Lower lobe of right lung (tissue), 2 donors: ENCODE measurements at regions not wholly inside any gene's neighbourhood (a gene's known extent, or its start where the extent isn't known, plus 50 kb on each side); places are given as distances from the start of the nearest gene placed in this dataset.

Experiments
- ATAC-seq, 2 donors: fragments of 200-7000 bp; cut with Tn5 transposase; one replicate each; pipeline ENCODE4 v1.9.1; 2020 to 2022; ENCODE audit warnings: mild to moderate bottlenecking in 2 of 2, moderate library complexity in 2 of 2
- DNase-seq: peaks from one replicate; pipeline ENCODE4 v3.0.0-alpha.2; 2020
- H3K27ac ChIP-seq: fragments of 200-600 bp; one replicate; pipeline ENCODE4 v1.8.0; 2022
- H3K27me3 ChIP-seq: fragments of 200-600 bp; one replicate; pipeline ENCODE4 v1.8.0; 2022; ENCODE audit warnings: low read depth
- H3K36me3 ChIP-seq: fragments of 200-600 bp; one replicate; pipeline ENCODE4 v1.8.0; 2022; ENCODE audit warnings: mild to moderate bottlenecking
- H3K4me1 ChIP-seq: fragments of 200-600 bp; one replicate; pipeline ENCODE4 v1.8.0; 2022
- H3K4me3 ChIP-seq: fragments of 200-600 bp; one replicate; pipeline ENCODE4 v1.8.0; 2022; ENCODE audit warnings: mild to moderate bottlenecking
- H3K9me3 ChIP-seq: fragments of 200-600 bp; one replicate; pipeline ENCODE4 v1.8.0; 2022
- CTCF ChIP-seq: fragments of 200-600 bp; IDR thresholded peaks from one replicate; pipeline ENCODE4 v1.8.0; 2022; ENCODE audit warnings: antibody characterized with exemption, mild to moderate bottlenecking
- intact Hi-C: fragments of 100-400 bp; cut with DNase I; formaldehyde crosslinking; loops from one replicate; pipeline ENCODE4 v1.11.0; 2022
- donor health status: DM: no; HTN: yes; CAD: no; lungs with severe emphysema.

- DNase-seq (no peak), ATAC-seq (no peak)
- TF ChIP-seq CTCF = no peak
- intact Hi-C loops = no loop called here
- Histone ChIP-seq H3K27me3 (no peaks in the 10 kb centered on the region), H3K27ac (no peak overlapping the region), H3K4me1 (no peaks in the 10 kb centered on the region), H3K36me3 (no peaks in the 10 kb centered on the region), H3K9me3 (no peaks in the 10 kb centered on the region), H3K4me3 (no peak overlapping the region)
Measured at GRCh38 chr1:169024255-169024654, 82.2 kb upstream of the ATP1B1 start.

- no peaks in the 10 kb centered on the region for H3K36me3 ChIP-seq
- H3K27ac ChIP-seq = no peak overlapping the region
- DNase-seq (no peak), ATAC-seq (no peak)
- intact Hi-C loops = no loop called here
- no peak overlapping the region for H3K4me3 ChIP-seq
- H3K9me3 ChIP-seq = no peaks in the 10 kb centered on the region
- no peaks in the 10 kb centered on the region for H3K4me1 ChIP-seq
- TF ChIP-seq CTCF = no peak
- no peaks in the 10 kb centered on the region for H3K27me3 ChIP-seq
Measured at GRCh38 chr1:169024800-169025271, 81.7 kb upstream of the ATP1B1 start.

- no peak for DNase-seq
- Histone ChIP-seq H3K9me3 (no peaks in the 10 kb centered on the region), H3K36me3 (no peaks in the 10 kb centered on the region), H3K27ac (no peak overlapping the region), H3K4me3 (no peak overlapping the region), H3K4me1 (no peaks in the 10 kb centered on the region), H3K27me3 (no peaks in the 10 kb centered on the region)
- intact Hi-C loops = no loop called here
- no peak for TF ChIP-seq CTCF
- no peak for ATAC-seq
Measured at GRCh38 chr1:169025412-169025811, 81.1 kb upstream of the ATP1B1 start.

- ATAC-seq (no peak), DNase-seq (no peak)
- H3K27ac ChIP-seq = no peak overlapping the region
- no peaks in the 10 kb centered on the region for H3K9me3 ChIP-seq
- no peaks in the 10 kb centered on the region for H3K27me3 ChIP-seq
- H3K36me3 ChIP-seq = no peaks in the 10 kb centered on the region
- intact Hi-C loops = no loop called here
- H3K4me3 ChIP-seq = no peak overlapping the region
- H3K4me1 ChIP-seq = no peaks in the 10 kb centered on the region
- no peak for TF ChIP-seq CTCF
Measured at GRCh38 chr1:169027607-169028320, 78.7 kb upstream of the ATP1B1 start.

- H3K4me3 ChIP-seq = no peak overlapping the region
- no peak for DNase-seq
- no peaks in the 10 kb centered on the region for H3K36me3 ChIP-seq
- no peaks in the 10 kb centered on the region for H3K4me1 ChIP-seq
- intact Hi-C loops = no loop called here
- no peaks in the 10 kb centered on the region for H3K27me3 ChIP-seq
- no peak for TF ChIP-seq CTCF
- H3K9me3 ChIP-seq = no peaks in the 10 kb centered on the region
- H3K27ac ChIP-seq = no peak overlapping the region
- ATAC-seq = no peak
Measured at GRCh38 chr1:169031566-169032224, 74.8 kb upstream of the ATP1B1 start.
